SK-N-SH treated with all-trans-retinoic acid at 6 μM for 48 hours (cell line): ENCODE measurements at regions not wholly inside any gene's neighbourhood (a gene's known extent, or its start where the extent isn't known, plus 50 kb on each side); places are given as distances from the start of the nearest gene placed in this dataset.

Experiments used
- ATAC-seq: fragments of 200-7000 bp; cut with Tn5 transposase; 3 replicates; pipeline ENCODE4 v1.9.1; 2020; ENCODE audit warnings: mild to moderate bottlenecking, moderate library complexity
- ARNTL ChIP-seq: fragments of 450-650 bp; formaldehyde crosslinking; IDR thresholded peaks from 2 replicates; pipeline ENCODE4 v1.5.0; 2020; ENCODE audit warnings: low read depth, mild to moderate bottlenecking, moderate library complexity, borderline replicate concordance
- BACH2 ChIP-seq: fragments of 250-450 bp; sonication (Bioruptor Pico); IDR thresholded peaks from 2 replicates; pipeline ENCODE4 v1.9.0; 2021; ENCODE audit warnings: mild to moderate bottlenecking, borderline replicate concordance
- CSDC2 ChIP-seq: fragments of 250-450 bp; sonication (Bioruptor Pico); IDR thresholded peaks from 2 replicates; pipeline ENCODE4 v1.5.0; 2020; ENCODE audit warnings: mild to moderate bottlenecking, moderate library complexity
- CSRNP3 ChIP-seq: fragments of 250-450 bp; sonication (Bioruptor Pico); IDR thresholded peaks from 2 replicates; pipeline ENCODE4 v1.5.1; 2021; ENCODE audit warnings: mild to moderate bottlenecking, moderate library complexity
- ESRRG ChIP-seq: fragments of 250-450 bp; sonication (Bioruptor Pico); IDR thresholded peaks from 2 replicates; pipeline ENCODE4 v1.6.1; 2021; ENCODE audit warnings: mild to moderate bottlenecking
- GLIS3 ChIP-seq: fragments of 250-450 bp; sonication (Bioruptor Pico); IDR thresholded peaks from 2 replicates; pipeline ENCODE4 v1.5.0; 2020; ENCODE audit warnings: mild to moderate bottlenecking, moderate library complexity
- ISL1 ChIP-seq: fragments of 250-450 bp; sonication (Bioruptor Pico); IDR thresholded peaks from 2 replicates; pipeline ENCODE4 v2.1.2; 2022; ENCODE audit warnings: mild to moderate bottlenecking, moderate library complexity
- OSR1 ChIP-seq: fragments of 250-450 bp; sonication (Bioruptor Pico); IDR thresholded peaks from 2 replicates; pipeline ENCODE4 v1.8.0; 2022; ENCODE audit warnings: moderate library complexity, mild to moderate bottlenecking, inconsistent platforms
- POU6F1 ChIP-seq: fragments of 250-450 bp; sonication (Bioruptor Pico); IDR thresholded peaks from 2 replicates; pipeline ENCODE4 v1.8.0; 2021; ENCODE audit warnings: low read depth, mild to moderate bottlenecking, moderate library complexity, borderline replicate concordance
- PPARA ChIP-seq: fragments of 250-450 bp; sonication (Bioruptor Pico); IDR thresholded peaks from 2 replicates; pipeline ENCODE4 v1.5.0; 2020; ENCODE audit warnings: mild to moderate bottlenecking, borderline replicate concordance
- RARB ChIP-seq: fragments of 250-450 bp; sonication (Bioruptor Pico); IDR thresholded peaks from 2 replicates; pipeline ENCODE4 v1.8.0; 2021; ENCODE audit warnings: mild to moderate bottlenecking, moderate library complexity
- TCF4 ChIP-seq: fragments of 250-450 bp; sonication (Bioruptor Pico); IDR thresholded peaks from 2 replicates; pipeline ENCODE4 v1.8.0; 2021; ENCODE audit warnings: mild to moderate bottlenecking, moderate library complexity, borderline replicate concordance
- TOX ChIP-seq: fragments of 250-450 bp; sonication (Bioruptor Pico); IDR thresholded peaks from 2 replicates; pipeline ENCODE4 v1.8.0; 2021; ENCODE audit warnings: mild to moderate bottlenecking, moderate library complexity, borderline replicate concordance
- ZC3H10 ChIP-seq: fragments of 250-450 bp; sonication (Bioruptor Pico); IDR thresholded peaks from 2 replicates; pipeline ENCODE4 v1.5.1; 2021; ENCODE audit warnings: mild to moderate bottlenecking, moderate library complexity
- ZFP30 ChIP-seq: fragments of 450-650 bp; formaldehyde crosslinking; IDR thresholded peaks from 2 replicates; pipeline ENCODE4 v1.5.0; 2022; ENCODE audit warnings: mild to moderate bottlenecking, moderate library complexity
- ZNF565 ChIP-seq: fragments of 450-650 bp; formaldehyde crosslinking; conservative IDR thresholded peaks from 2 replicates; pipeline ENCODE4 v1.5.0; 2020; ENCODE audit warnings: low read depth, mild to moderate bottlenecking, moderate library complexity
- ZNF70 ChIP-seq: fragments of 450-650 bp; formaldehyde crosslinking; IDR thresholded peaks from 2 replicates; pipeline ENCODE4 v1.5.0; 2020; ENCODE audit warnings: mild to moderate bottlenecking, moderate library complexity
- ZNF8 ChIP-seq: fragments of 450-650 bp; formaldehyde crosslinking; IDR thresholded peaks from 2 replicates; pipeline ENCODE4 v1.5.0; 2020; ENCODE audit warnings: mild to moderate bottlenecking, moderate library complexity
- TF ChIP-seq, protein P1 (sequence below): fragments of 250-450 bp; sonication (Bioruptor Pico); IDR thresholded peaks from 2 replicates; pipeline ENCODE4 v1.5.0; 2020; ENCODE audit warnings: mild to moderate bottlenecking, moderate library complexity
- TF ChIP-seq, protein P2 (sequence below): fragments of 250-450 bp; sonication (Bioruptor Pico); IDR thresholded peaks from 2 replicates; pipeline ENCODE4 v1.8.0; 2020; ENCODE audit warnings: mild to moderate bottlenecking, moderate library complexity, borderline replicate concordance

DNA sequence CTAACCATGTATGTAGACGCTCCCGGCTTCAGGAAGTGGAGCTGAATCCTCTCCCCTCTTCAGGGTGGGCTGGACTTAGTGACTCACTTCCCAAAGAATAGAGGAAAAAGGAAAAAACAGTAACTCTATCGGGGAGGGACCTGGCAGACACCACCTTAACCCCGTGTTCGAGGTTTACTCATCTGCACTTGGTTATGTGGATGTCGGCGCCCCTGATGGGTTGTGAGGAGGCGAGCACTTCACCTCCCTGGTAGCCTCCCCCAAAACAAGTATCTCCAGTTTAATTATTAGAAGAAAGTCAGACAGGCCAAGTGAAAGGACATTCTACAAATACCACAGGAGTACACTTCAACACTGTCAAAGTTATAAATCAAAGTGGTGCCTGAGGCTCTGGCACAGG is 559.7 kb downstream of the TCERG1L start:
- ATAC-seq = no peak
- TF ChIP-seq PPARA (CRISPR knock-in tag) = no peak
- no peak for TF ChIP-seq ESRRG
- no peak for TF ChIP-seq OSR1 (CRISPR knock-in tag)
- TF ChIP-seq ZNF70 = no peak
- no peak for TF ChIP-seq POU6F1 (CRISPR knock-in tag)
- TF ChIP-seq ZNF565 (CRISPR knock-in tag) = no peak
- no peak for TF ChIP-seq BACH2 (CRISPR knock-in tag)
- no peak for TF ChIP-seq TCF4 (CRISPR knock-in tag)
- TF ChIP-seq, protein P1, sequence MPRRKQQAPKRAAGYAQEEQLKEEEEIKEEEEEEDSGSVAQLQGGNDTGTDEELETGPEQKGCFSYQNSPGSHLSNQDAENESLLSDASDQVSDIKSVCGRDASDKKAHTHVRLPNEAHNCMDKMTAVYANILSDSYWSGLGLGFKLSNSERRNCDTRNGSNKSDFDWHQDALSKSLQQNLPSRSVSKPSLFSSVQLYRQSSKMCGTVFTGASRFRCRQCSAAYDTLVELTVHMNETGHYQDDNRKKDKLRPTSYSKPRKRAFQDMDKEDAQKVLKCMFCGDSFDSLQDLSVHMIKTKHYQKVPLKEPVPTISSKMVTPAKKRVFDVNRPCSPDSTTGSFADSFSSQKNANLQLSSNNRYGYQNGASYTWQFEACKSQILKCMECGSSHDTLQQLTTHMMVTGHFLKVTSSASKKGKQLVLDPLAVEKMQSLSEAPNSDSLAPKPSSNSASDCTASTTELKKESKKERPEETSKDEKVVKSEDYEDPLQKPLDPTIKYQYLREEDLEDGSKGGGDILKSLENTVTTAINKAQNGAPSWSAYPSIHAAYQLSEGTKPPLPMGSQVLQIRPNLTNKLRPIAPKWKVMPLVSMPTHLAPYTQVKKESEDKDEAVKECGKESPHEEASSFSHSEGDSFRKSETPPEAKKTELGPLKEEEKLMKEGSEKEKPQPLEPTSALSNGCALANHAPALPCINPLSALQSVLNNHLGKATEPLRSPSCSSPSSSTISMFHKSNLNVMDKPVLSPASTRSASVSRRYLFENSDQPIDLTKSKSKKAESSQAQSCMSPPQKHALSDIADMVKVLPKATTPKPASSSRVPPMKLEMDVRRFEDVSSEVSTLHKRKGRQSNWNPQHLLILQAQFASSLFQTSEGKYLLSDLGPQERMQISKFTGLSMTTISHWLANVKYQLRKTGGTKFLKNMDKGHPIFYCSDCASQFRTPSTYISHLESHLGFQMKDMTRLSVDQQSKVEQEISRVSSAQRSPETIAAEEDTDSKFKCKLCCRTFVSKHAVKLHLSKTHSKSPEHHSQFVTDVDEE (CRISPR knock-in tag) = no peak
- TF ChIP-seq RARB = no peak
- TF ChIP-seq TOX (CRISPR knock-in tag) = no peak
- TF ChIP-seq ZFP30 (CRISPR knock-in tag) = no peak
- TF ChIP-seq CSRNP3 (CRISPR knock-in tag) = no peak
- TF ChIP-seq, all 23 proteins: peak for 0

DNA sequence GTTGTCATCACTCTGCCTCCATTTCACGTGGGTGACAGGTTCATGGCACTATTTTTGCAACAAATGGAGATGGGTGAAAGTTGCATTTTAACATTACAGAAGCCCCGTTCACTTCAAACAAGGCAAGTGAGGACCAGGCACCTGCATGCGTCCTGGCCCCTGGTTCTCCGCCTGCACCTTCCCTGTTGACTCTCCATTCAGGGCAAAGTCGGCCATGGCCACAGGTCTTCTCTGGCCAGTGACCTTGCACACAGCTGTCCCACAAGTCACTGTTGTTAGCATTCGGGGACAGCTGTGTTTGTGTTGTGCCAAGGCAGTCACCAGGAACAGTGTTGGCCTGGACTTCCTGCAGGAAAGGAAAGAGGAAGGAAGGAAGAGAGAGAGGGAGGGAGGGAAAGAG is 554.9 kb downstream of the TCERG1L start:
- ATAC-seq = no peak
- TF ChIP-seq ZC3H10 (CRISPR knock-in tag) (no peak), TOX (CRISPR knock-in tag) (no peak), ISL1 (CRISPR knock-in tag) (no peak), CSDC2 (CRISPR knock-in tag) (no peak), ARNTL (CRISPR knock-in tag) (no peak), PPARA (CRISPR knock-in tag) (no peak), POU6F1 (CRISPR knock-in tag) (no peak), ZNF565 (CRISPR knock-in tag) (no peak)

DNA sequence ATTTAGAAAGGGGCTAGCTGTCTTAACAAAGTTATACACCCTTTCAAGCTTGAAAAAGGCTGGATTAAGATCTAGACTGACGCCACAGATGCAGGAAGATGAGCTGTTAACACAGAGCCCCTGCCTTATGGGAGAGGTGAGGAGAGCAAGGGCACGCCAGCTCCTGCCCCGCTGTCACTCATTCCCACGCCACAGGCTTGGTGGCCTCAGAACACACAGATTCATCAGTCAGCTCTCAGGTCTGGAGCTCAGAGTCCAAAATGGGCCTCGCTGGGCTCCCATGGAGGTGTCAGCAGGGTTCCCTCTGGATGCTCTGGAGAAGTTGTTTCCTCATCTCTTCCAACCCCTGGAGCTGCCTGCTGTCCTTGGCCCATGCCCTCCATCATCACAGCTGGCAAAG is 554.2 kb downstream of the TCERG1L start:
- ATAC-seq = no peak
- TF ChIP-seq ZNF70 (no peak), OSR1 (CRISPR knock-in tag) (no peak)

DNA sequence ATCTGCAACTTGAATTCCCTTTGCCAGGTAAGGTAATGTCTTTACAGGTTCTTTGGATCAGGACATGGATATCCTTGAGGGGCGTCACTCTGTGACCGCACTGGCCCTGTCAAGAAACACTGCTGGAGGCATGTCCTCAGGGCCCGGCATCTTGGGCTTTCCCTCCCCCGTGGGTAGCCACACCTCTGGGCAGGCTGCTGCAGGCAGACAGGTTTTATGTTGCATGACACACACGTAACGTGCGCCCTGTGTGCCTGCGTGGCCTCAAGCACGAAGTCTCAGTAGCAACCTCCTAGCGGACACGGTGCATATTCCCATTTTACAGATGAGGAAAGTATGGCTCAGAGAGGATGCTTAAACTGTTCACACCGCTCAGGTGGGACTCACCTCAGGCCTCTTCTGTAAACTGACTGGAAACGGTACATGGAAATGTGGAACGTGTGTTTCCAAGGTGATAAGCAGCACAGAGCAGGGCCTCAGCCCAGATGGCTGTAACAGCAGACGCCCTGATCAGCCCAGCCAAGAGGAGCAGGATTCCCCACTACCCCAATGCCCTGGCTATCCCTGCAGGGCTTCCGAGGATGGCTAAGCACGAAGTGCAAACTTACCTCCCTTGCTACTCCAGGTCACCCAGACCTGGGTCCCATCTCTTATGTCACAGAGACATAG is 553.6 kb downstream of the TCERG1L start:
- no peak for ATAC-seq
- TF ChIP-seq RARB = no peak
- no peak for TF ChIP-seq BACH2 (CRISPR knock-in tag)
- TF ChIP-seq, protein P1 (CRISPR knock-in tag) = no peak
- no peak for TF ChIP-seq GLIS3 (CRISPR knock-in tag)
- TF ChIP-seq CSRNP3 (CRISPR knock-in tag) = no peak
- TF ChIP-seq PPARA (CRISPR knock-in tag) = no peak
- no peak for TF ChIP-seq CSDC2 (CRISPR knock-in tag)
- TF ChIP-seq TCF4 (CRISPR knock-in tag) = no peak
- TF ChIP-seq, protein P2, sequence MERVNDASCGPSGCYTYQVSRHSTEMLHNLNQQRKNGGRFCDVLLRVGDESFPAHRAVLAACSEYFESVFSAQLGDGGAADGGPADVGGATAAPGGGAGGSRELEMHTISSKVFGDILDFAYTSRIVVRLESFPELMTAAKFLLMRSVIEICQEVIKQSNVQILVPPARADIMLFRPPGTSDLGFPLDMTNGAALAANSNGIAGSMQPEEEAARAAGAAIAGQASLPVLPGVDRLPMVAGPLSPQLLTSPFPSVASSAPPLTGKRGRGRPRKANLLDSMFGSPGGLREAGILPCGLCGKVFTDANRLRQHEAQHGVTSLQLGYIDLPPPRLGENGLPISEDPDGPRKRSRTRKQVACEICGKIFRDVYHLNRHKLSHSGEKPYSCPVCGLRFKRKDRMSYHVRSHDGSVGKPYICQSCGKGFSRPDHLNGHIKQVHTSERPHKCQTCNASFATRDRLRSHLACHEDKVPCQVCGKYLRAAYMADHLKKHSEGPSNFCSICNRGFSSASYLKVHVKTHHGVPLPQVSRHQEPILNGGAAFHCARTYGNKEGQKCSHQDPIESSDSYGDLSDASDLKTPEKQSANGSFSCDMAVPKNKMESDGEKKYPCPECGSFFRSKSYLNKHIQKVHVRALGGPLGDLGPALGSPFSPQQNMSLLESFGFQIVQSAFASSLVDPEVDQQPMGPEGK (CRISPR knock-in tag) = no peak
- no peak for TF ChIP-seq ESRRG
- no peak for TF ChIP-seq ARNTL (CRISPR knock-in tag)
- no peak for TF ChIP-seq ZNF8 (CRISPR knock-in tag)
- TF ChIP-seq ISL1 (CRISPR knock-in tag) = no peak
